Left lung (tissue), 4 donors: ENCODE measurements at regions not wholly inside any gene's neighbourhood (a gene's known extent, or its start where the extent isn't known, plus 50 kb on each side); places are given as distances from the start of the nearest gene placed in this dataset.

Experiments used
- ATAC-seq: fragments of 200-7000 bp; cut with Tn5 transposase; one replicate; pipeline ENCODE4 v1.9.1; 2020; ENCODE audit warnings: moderate library complexity
- DNase-seq, 4 donors: peaks; one replicate each; pipeline ENCODE4 v3.0.0-alpha.2; 2013 to 2020
- H3K27ac ChIP-seq, 2 donors: fragments of 200-600 bp; sonication (generic) in 1 of 2; one replicate each; pipeline versions ENCODE4 v1.5.0 to v1.8.0; 2020 to 2021
- H3K27me3 ChIP-seq, 2 donors: fragments of 200-600 bp; sonication (generic) in 1 of 2; one replicate each; pipeline versions ENCODE4 v1.5.0 to v1.8.0; 2020 to 2021
- H3K36me3 ChIP-seq, 2 donors: fragments of 200-600 bp; sonication (generic) in 1 of 2; one replicate each; pipeline versions ENCODE4 v1.5.0 to v1.8.0; 2020 to 2021
- H3K4me1 ChIP-seq, 2 donors: fragments of 200-600 bp; one replicate each; pipeline ENCODE4 v1.8.0; 2021
- H3K4me3 ChIP-seq, 2 donors: fragments of 200-600 bp; sonication (generic) in 1 of 2; one replicate each; pipeline versions ENCODE4 v1.5.0 to v1.8.0; 2020 to 2021; ENCODE audit warnings: mild to moderate bottlenecking in 1 of 2
- H3K9me3 ChIP-seq, 2 donors: fragments of 200-600 bp; sonication (generic) in 1 of 2; one replicate each; pipeline versions ENCODE4 v1.5.0 to v1.8.0; 2020 to 2021
- CTCF ChIP-seq, 2 donors: fragments of 200-600 bp; sonication (generic) in 1 of 2; IDR thresholded peaks; one replicate each; pipeline versions ENCODE4 v1.5.0 to v1.8.0; 2021; ENCODE audit warnings: antibody characterized with exemption in 2 of 2
- intact Hi-C, 2 donors: fragments of 100-400 bp; cut with DNase I; formaldehyde crosslinking; loops; one replicate each; pipeline versions ENCODE4 v1.11.2 to v1.14.2; 2022
- donor health status: DM: no; HTN: yes; CAD: no.
- donor health status: DM: no; HTN: no; CAD: no.

DNA sequence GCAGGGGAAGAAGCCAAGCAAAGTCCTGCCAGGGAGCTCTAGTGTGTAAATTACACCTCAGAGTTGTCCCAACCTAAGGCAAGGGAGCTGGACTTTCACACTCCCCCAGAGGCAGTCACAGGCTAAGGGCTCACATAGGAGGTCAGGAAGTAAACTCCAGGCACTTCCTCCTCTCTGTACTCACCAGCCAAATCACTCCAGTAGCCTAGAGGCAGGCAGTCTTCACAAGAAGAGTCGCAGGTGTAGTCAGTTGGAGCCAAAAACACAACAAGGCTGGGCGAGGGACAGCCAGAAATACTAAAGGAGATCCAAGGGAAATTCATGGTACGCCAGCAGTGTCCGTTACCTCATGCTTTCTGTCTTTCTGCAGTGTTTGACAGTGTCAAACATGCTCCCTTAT lies 205.0 kb downstream of the C1D start:
- H3K9me3 ChIP-seq, result no peaks in the 10 kb centered on the region
- H3K27me3 ChIP-seq, result no peaks in the 10 kb centered on the region
- H3K27ac ChIP-seq, result no peak overlapping the region
- intact Hi-C loops, result no loop called here
- no peaks in the 10 kb centered on the region for H3K4me1 ChIP-seq
- DNase-seq, result no peak
- H3K4me3 ChIP-seq, result no peak overlapping the region
- no peak for TF ChIP-seq CTCF (IDR thresholded peaks at IDR 0.05)
- no peak for ATAC-seq
- H3K36me3 ChIP-seq, result no peaks in the 10 kb centered on the region

DNA sequence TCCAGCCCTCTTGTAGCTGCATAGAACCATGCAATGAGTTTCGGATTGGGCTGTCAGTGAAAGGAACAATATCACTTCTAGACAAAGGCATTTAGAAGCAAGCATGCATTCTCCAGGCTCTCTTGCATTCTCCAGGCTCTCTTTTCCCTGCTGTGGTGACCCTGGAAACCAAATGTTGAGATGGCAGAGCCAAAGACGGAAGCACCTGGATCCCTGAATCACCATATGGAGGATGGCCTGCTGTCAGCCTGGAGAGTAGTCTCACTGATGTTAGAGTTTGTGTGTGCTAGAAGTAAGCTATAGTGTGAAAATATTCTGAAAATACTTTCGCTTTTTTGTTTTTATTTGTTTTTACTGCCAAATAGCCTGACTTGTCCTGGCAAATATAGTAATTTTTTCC lies 203.9 kb downstream of the C1D start:
- no peak for DNase-seq
- H3K27me3 ChIP-seq, result no peaks in the 10 kb centered on the region
- no peak overlapping the region for H3K4me3 ChIP-seq
- no peaks in the 10 kb centered on the region for H3K4me1 ChIP-seq
- H3K9me3 ChIP-seq, result no peaks in the 10 kb centered on the region
- ATAC-seq, result no peak
- H3K36me3 ChIP-seq, result no peaks in the 10 kb centered on the region
- TF ChIP-seq CTCF (IDR thresholded peaks at IDR 0.05), result no peak
- no peak overlapping the region for H3K27ac ChIP-seq
- intact Hi-C loops, result no loop called here

- intact Hi-C loops, result no loop called here
- no peak for TF ChIP-seq CTCF (IDR thresholded peaks at IDR 0.05)
- H3K27me3 ChIP-seq, result no peaks in the 10 kb centered on the region
- H3K9me3 ChIP-seq, result no peaks in the 10 kb centered on the region
- H3K4me1 ChIP-seq, result no peaks in the 10 kb centered on the region
- H3K27ac ChIP-seq, result no peak overlapping the region
- no peak overlapping the region for H3K4me3 ChIP-seq
- ATAC-seq (no peak), DNase-seq (no peak)
- no peaks in the 10 kb centered on the region for H3K36me3 ChIP-seq
Measured at GRCh38 chr2:67865917-67866316, 196.9 kb downstream of the C1D start.

GRCh38 chr2:67867735-67868134 lies 195.1 kb downstream of the C1D start:
- H3K4me3 ChIP-seq, result no peak overlapping the region
- H3K4me1 ChIP-seq, result no peaks in the 10 kb centered on the region
- no peaks in the 10 kb centered on the region for H3K27me3 ChIP-seq
- no peaks in the 10 kb centered on the region for H3K9me3 ChIP-seq
- TF ChIP-seq CTCF (IDR thresholded peaks at IDR 0.05), result no peak
- ATAC-seq (no peak), DNase-seq (no peak)
- H3K27ac ChIP-seq, result no peak overlapping the region
- H3K36me3 ChIP-seq, result no peaks in the 10 kb centered on the region
- intact Hi-C loops, result no loop called here

DNA sequence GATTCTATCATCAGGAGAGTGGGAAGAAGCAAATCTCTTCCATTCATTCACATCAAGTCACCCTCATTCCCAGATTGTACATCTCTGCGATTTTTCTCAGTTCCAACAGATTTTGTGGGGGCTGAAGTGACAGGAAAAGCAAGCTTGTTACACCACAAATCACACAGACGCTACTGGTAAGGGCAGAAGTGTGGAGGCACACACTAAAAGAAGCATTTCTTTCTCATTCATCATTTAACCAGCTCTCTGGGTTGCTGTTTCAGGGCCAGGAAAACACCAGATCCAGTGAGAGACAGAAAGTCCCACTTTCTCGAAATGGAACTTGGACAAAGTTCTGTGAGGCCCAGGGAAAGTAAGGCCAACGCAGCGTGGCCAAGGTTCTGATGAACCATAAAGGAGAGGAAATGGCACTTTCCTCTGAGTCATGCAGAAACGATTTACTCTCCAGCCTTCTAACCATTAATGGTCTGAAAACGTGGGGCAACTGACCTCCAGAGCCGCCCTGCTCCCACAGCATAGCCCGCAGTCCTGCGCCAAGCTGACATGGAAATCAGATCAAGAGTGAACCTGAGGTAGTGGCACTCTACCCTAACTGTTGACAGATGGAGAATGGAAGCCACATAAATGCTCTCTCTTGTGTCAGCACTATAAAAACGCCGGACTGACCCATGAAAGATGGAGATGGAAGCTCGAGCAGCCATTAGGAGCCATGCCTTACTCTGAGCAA lies 191.0 kb downstream of the C1D start:
- DNase-seq (peak in 1 of 4 donors; percentile 68), ATAC-seq (no peak)
- no peak overlapping the region for H3K4me3 ChIP-seq
- no peaks in the 10 kb centered on the region for H3K27me3 ChIP-seq
- intact Hi-C loops, result no loop called here
- H3K9me3 ChIP-seq, result no peaks in the 10 kb centered on the region
- H3K4me1 ChIP-seq, result no peaks in the 10 kb centered on the region
- no peak for TF ChIP-seq CTCF (IDR thresholded peaks at IDR 0.05)
- H3K36me3 ChIP-seq, result no peaks in the 10 kb centered on the region
- no peak overlapping the region for H3K27ac ChIP-seq
